Upper lobe of left lung (tissue), 6 donors: ENCODE measurements at regions not wholly inside any gene's neighbourhood (a gene's known extent, or its start where the extent isn't known, plus 50 kb on each side); places are given as distances from the start of the nearest gene placed in this dataset.
"Not testable (repeated sequence)": the region's sequence is repeated elsewhere in the genome, so short reads cannot be mapped to it uniquely, and the experiment has no call there.

ENCODE experiments used
- ATAC-seq, 2 donors: fragments of 200-7000 bp; cut with Tn5 transposase; one replicate each; pipeline ENCODE4 v1.9.1; 2022; ENCODE audit warnings: mild to moderate bottlenecking in 2 of 2, moderate library complexity in 2 of 2; ENCODE audit not compliant: low FRiP score in 2 of 2
- DNase-seq, 2 donors: peaks; one replicate each; pipeline ENCODE4 v3.0.0-alpha.2; 2019 to 2020
- H3K27ac ChIP-seq, 4 donors: fragments of 200-600 bp; sonication (generic); one replicate each; pipeline ENCODE4 v1.5.1; 2016 to 2019
- H3K27me3 ChIP-seq, 4 donors: fragments of 200-600 bp; sonication (generic); one replicate each; pipeline ENCODE4 v1.5.1; 2017 to 2019
- H3K36me3 ChIP-seq, 4 donors: fragments of 200-600 bp; sonication (generic); one replicate each; pipeline ENCODE4 v1.5.1; 2016 to 2019
- H3K4me1 ChIP-seq, 4 donors: fragments of 200-600 bp; sonication (generic); one replicate each; pipeline ENCODE4 v1.5.1; 2018 to 2019
- H3K4me3 ChIP-seq, 4 donors: fragments of 200-600 bp; sonication (generic); one replicate each; pipeline ENCODE4 v1.5.1; 2017 to 2019; ENCODE audit warnings: mild to moderate bottlenecking in 2 of 4, moderate library complexity in 1 of 4
- H3K9me3 ChIP-seq, 4 donors: fragments of 200-600 bp; sonication (generic); one replicate each; pipeline ENCODE4 v1.5.1; 2018 to 2019
- EP300 ChIP-seq, 4 donors: sonication (generic); formaldehyde crosslinking; IDR thresholded peaks; one replicate each; pipeline ENCODE4 v1.5.1; 2017; ENCODE audit warnings: antibody characterized with exemption in 4 of 4, control low read depth in 2 of 4
- POLR2A ChIP-seq, 4 donors: fragments of 450-650 bp; IDR thresholded peaks; one replicate each; pipeline ENCODE4 v1.5.1; 2016 to 2017; ENCODE audit warnings: antibody characterized with exemption in 4 of 4, mild to moderate bottlenecking in 2 of 4
- POLR2AphosphoS5 ChIP-seq, 2 donors: sonication (generic); formaldehyde crosslinking; IDR thresholded peaks; one replicate each; pipeline ENCODE4 v1.5.1; 2017; ENCODE audit warnings: antibody characterized with exemption in 2 of 2
- WGBS, 2 donors: methylation state at CpG; one replicate each; pipeline ENCODE4 v1.1.5; 2017 to 2018; 5-methylcytosine and 5-hydroxymethylcytosine counted together
- TF ChIP-seq, protein P1 (sequence below), 6 experiments: fragments of 450-650 bp in 4 of 6; fragments of 200-600 bp in 2 of 6; sonication (generic) in 2 of 6; IDR thresholded peaks; one replicate each; pipeline ENCODE4 v1.5.1; 2016 to 2019; ENCODE audit warnings: antibody characterized with exemption in 6 of 6
- donor health status: DM: no; HTN: no; CAD: no; lungs with moderate emphysema.
- donor health status: DM: no; HTN: yes; CAD: no; lungs with severe emphysema.

DNA sequence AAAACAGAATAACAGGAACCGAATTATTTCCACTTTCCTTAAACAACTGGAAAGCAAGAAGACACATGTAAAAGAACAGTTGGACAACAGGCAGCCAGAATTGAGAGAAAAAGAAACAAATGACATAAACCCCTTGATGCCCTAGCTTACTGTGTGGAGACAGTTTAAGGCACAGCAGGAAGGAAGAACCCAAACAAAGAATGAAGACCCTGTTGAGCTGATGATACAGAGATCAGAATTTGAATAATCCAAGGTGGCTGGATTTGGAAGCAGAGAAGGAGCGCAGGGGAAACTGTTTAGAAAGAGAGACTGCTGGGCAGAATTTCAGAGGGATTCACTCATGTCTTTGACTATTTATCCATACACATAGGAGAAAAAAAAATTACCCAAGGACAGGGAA lies 316.3 kb upstream of the POU5F2 start:
- no peak for TF ChIP-seq POLR2AphosphoS5 (IDR thresholded peaks at IDR 0.05)
- H3K27ac ChIP-seq: no peak overlapping the region
- H3K36me3 ChIP-seq: no peaks in the 10 kb centered on the region
- no peak overlapping the region for H3K4me3 ChIP-seq
- H3K27me3 ChIP-seq: no peaks in the 10 kb centered on the region
- H3K9me3 ChIP-seq: no peaks in the 10 kb centered on the region
- H3K4me1 ChIP-seq: no peaks in the 10 kb centered on the region
- ATAC-seq (no peak), DNase-seq (no peak)
- WGBS, 2 donors: 82 to 90% methylated on average over 2 of the region's 2 CpGs

DNA sequence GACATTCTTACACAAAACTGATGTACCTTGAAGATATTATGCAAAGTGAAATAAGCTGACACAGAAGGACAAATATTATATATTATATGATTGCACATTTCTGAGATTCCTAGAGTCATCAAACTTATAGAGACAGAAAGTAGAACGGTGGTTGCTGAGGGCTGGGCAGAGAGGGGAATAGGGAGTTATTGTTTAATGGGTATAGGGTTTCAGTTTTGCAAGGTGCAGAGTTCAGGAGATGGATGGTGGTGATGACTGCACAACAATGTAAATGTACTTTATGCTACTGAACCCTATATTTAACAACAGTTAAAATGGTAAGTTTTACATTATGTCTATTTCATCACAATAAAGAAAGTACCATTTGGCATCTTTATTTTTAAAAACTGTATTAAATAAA lies 315.8 kb upstream of the POU5F2 start:
- ATAC-seq (no peak), DNase-seq (no peak)
- no peak for TF ChIP-seq EP300 (IDR thresholded peaks at IDR 0.05)
- H3K27me3 ChIP-seq: no peaks in the 10 kb centered on the region
- no peak overlapping the region for H3K4me3 ChIP-seq
- H3K27ac ChIP-seq: no peak overlapping the region
- no peaks in the 10 kb centered on the region for H3K4me1 ChIP-seq
- H3K9me3 ChIP-seq: no peaks in the 10 kb centered on the region
- 83 to 94% methylated on average over 1 of the region's 1 CpG for WGBS, 2 donors
- peaks cover 0 to 4% (median 0%) of the 10 kb centered on the region in 4 donors for H3K36me3 ChIP-seq

DNA sequence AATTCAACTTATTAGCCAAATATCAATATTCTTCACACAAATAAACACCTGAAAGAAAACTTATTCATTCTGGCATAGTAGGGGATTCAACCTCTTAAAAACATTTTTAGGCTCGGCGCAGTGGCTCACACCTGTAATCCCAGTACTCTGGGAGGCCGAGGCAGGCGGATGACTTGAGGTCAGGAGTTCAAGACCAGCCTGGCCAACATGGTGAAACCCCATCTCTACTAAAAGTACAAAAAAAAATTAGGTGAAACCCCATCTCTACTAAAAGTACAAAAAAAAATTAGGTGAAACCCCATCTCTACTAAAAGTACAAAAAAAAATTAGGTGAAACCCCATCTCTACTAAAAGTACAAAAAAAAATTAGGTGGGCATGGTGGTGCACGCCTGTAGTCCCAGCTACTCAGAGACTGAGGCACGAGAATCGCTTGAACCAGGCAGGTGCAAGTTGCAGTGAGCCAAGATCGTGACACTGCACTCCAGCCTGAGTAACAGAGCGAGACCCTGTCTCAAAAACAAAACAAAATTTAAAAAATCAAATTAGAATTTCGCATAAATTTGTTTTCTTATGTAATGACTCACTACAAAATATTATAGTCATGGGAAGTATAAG lies 308.0 kb upstream of the POU5F2 start:
- not testable (repeated sequence) for H3K4me3 ChIP-seq, H3K27ac ChIP-seq, ATAC-seq, DNase-seq, H3K27me3 ChIP-seq, H3K9me3 ChIP-seq, H3K4me1 ChIP-seq
- 93 to 94% methylated on average over 10 of the region's 10 CpGs for WGBS, 2 donors
- peaks cover 0 to 25% (median 4%) of the 10 kb centered on the region in 4 donors for H3K36me3 ChIP-seq

DNA sequence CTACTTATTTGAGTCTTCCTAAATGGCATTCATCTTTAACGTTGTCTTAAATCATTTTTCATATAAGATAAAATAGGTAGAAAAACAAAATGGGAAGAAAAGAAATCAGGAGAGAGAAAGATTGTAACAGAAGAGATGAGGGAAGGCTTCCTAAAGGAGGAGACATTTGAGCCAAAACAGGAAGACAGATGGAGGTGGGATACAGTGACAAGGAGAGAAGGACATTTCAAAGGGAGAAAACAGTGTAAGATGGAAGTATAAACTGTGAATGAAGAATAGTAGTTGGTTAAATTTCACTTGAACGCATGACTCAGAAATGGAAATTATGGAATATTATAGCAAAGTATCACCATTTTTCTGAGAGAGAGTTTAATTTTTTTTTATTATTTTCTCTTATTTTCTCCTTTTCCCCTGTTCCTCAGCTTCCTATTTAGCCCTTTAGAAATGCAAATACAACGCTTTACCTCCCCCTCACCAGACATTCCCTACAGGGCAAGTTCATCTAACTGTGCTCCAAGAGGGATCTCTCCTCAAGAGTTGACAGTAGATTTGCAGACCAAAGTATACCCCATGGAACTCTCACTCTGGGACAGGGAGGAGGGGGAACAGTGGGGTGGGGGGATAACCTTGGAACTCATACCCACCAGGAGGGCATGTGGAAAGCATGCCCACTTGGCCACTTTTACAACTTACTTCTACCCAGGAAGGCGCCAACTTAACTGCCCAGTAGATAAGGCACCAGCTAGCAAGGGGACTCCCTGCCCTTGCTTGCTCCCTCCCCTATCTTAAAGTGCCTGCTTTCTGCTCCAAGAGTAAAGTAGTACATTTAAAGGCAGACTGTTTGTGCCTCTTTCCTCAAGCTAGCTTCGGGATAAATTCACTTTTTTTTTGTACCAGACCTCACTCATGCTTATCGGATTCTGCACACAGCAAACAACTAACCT lies 304.7 kb upstream of the POU5F2 start:
- Histone ChIP-seq H3K36me3 (peaks cover 0 to 25% (median 6%) of the 10 kb centered on the region in 4 donors), H3K9me3 (no peaks in the 10 kb centered on the region), H3K27me3 (no peaks in the 10 kb centered on the region), H3K27ac (no peak overlapping the region), H3K4me3 (no peak overlapping the region), H3K4me1 (no peaks in the 10 kb centered on the region)
- ATAC-seq: no peak
- no peak for DNase-seq
- 89 to 95% methylated on average over 6 of the region's 6 CpGs for WGBS, 2 donors
- TF ChIP-seq POLR2A (IDR thresholded peaks at IDR 0.05) (no peak), POLR2AphosphoS5 (IDR thresholded peaks at IDR 0.05) (no peak), EP300 (IDR thresholded peaks at IDR 0.05) (no peak)
- TF ChIP-seq, protein P1, sequence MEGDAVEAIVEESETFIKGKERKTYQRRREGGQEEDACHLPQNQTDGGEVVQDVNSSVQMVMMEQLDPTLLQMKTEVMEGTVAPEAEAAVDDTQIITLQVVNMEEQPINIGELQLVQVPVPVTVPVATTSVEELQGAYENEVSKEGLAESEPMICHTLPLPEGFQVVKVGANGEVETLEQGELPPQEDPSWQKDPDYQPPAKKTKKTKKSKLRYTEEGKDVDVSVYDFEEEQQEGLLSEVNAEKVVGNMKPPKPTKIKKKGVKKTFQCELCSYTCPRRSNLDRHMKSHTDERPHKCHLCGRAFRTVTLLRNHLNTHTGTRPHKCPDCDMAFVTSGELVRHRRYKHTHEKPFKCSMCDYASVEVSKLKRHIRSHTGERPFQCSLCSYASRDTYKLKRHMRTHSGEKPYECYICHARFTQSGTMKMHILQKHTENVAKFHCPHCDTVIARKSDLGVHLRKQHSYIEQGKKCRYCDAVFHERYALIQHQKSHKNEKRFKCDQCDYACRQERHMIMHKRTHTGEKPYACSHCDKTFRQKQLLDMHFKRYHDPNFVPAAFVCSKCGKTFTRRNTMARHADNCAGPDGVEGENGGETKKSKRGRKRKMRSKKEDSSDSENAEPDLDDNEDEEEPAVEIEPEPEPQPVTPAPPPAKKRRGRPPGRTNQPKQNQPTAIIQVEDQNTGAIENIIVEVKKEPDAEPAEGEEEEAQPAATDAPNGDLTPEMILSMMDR (IDR thresholded peaks at IDR 0.05): no peak

DNA sequence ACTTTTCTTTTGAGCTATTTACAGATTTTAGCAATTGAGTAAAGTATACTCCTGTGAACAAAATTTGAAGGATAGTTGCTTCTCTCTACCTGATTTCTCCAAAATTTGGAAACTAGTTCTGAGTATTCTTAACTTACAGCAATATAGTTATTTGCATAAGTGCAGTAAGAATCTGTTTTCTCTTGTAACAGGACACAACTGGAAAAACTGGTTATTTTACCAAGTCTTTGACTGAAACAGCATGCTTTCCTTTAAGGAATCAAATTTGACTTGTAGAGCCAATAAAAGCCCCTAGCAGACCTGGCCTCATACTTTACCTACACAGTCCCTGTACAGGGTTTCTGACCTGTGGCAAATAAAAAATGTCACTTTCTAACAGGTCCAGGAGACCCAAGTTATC lies 301.9 kb upstream of the POU5F2 start:
- DNase-seq (no peak), ATAC-seq (no peak)
- no peaks in the 10 kb centered on the region for H3K4me1 ChIP-seq
- H3K36me3 ChIP-seq: peaks cover 0 to 10% (median 6%) of the 10 kb centered on the region in 4 donors
- TF ChIP-seq EP300 (IDR thresholded peaks at IDR 0.05): no peak
- no peak for TF ChIP-seq POLR2A (IDR thresholded peaks at IDR 0.05)
- TF ChIP-seq, protein P1 (IDR thresholded peaks at IDR 0.05): no peak
- no peak for TF ChIP-seq POLR2AphosphoS5 (IDR thresholded peaks at IDR 0.05)
- H3K9me3 ChIP-seq: no peaks in the 10 kb centered on the region
- H3K4me3 ChIP-seq: no peak overlapping the region
- H3K27me3 ChIP-seq: no peaks in the 10 kb centered on the region
- H3K27ac ChIP-seq: no peak overlapping the region

DNA sequence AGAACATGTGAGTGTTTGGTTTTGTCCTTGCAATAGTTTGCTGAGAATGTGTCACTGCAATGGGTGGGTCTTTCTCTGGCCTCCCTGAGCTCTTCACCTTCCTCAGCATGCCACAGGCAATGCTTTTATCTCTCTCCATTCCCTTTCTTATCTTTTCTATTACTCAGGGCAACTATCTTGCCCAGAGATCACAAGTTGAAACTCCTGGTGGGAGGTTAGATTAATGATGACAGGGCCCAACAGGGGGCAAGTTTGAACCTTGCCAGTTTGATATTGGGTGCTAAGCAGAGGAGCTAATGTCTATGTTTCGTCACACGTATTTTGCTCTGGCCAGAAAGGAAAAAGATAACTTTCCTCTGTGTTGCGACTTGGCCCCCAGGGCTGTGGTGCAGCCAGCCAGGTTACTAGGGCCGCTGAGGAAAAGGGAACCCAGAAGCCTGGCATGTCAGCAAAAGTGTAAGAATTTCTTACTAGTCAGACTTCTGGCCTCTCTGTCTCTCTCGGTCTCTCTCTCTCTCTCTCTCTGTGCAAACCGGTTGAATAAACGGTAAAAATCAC lies 299.3 kb upstream of the POU5F2 start:
- H3K4me3 ChIP-seq: no peak overlapping the region
- no peaks in the 10 kb centered on the region for H3K4me1 ChIP-seq
- ATAC-seq: no peak
- H3K36me3 ChIP-seq: peaks cover 0 to 7% (median 5%) of the 10 kb centered on the region in 4 donors
- no peak overlapping the region for H3K27ac ChIP-seq
- no peak for DNase-seq
- 86 to 87% methylated on average over 7 of the region's 7 CpGs for WGBS, 2 donors
- H3K27me3 ChIP-seq: no peaks in the 10 kb centered on the region
- H3K9me3 ChIP-seq: no peaks in the 10 kb centered on the region
- TF ChIP-seq POLR2AphosphoS5 (IDR thresholded peaks at IDR 0.05) (no peak), EP300 (IDR thresholded peaks at IDR 0.05) (no peak), POLR2A (IDR thresholded peaks at IDR 0.05) (no peak)
- TF ChIP-seq, protein P1 (IDR thresholded peaks at IDR 0.05): no peak
